Right lobe of liver (tissue), 6 donors: ENCODE measurements at regions not wholly inside any gene's neighbourhood (a gene's known extent, or its start where the extent isn't known, plus 50 kb on each side); places are given as distances from the start of the nearest gene placed in this dataset.
"Not testable (repeated sequence)": the region's sequence is repeated elsewhere in the genome, so short reads cannot be mapped to it uniquely, and the experiment has no call there.

Experiments used
- ATAC-seq, 4 donors: fragments of 200-7000 bp; cut with Tn5 transposase; one replicate each; pipeline ENCODE4 v1.9.1; 2020; ENCODE audit warnings: mild to moderate bottlenecking in 4 of 4, moderate library complexity in 4 of 4
- DNase-seq, 3 donors: peaks; one replicate each; pipeline ENCODE4 v3.0.0-alpha.2; 2020
- H3K27ac ChIP-seq, 3 donors: fragments of 200-600 bp; one replicate each; pipeline ENCODE4 v1.8.0; 2022
- H3K27me3 ChIP-seq, 2 donors: fragments of 200-600 bp; one replicate each; pipeline ENCODE4 v1.8.0; 2022
- H3K36me3 ChIP-seq, 4 donors: fragments of 200-600 bp; sonication (generic) in 1 of 4; one replicate each; pipeline versions ENCODE4 v1.5.1 to v1.8.0; 2017 to 2022; ENCODE audit warnings: control low read depth in 1 of 4
- H3K4me1 ChIP-seq, 4 donors: fragments of 200-600 bp; sonication (generic) in 1 of 4; one replicate each; pipeline versions ENCODE4 v1.5.1 to v1.8.0; 2017 to 2022; ENCODE audit warnings: control low read depth in 1 of 4
- H3K4me3 ChIP-seq, 3 donors: fragments of 200-600 bp; one replicate each; pipeline ENCODE4 v1.8.0; 2022
- H3K9me3 ChIP-seq, 4 donors: fragments of 200-600 bp; sonication (generic) in 1 of 4; one replicate each; pipeline versions ENCODE4 v1.5.1 to v1.8.0; 2017 to 2022; ENCODE audit warnings: control low read depth in 1 of 4
- POLR2A ChIP-seq: fragments of 450-650 bp; IDR thresholded peaks from one replicate; pipeline ENCODE4 v1.6.1; 2017; ENCODE audit warnings: antibody characterized with exemption, mild to moderate bottlenecking
- WGBS: methylation state at CpG from one replicate; pipeline ENCODE4 v1.1.6; 2018; ENCODE audit warnings: low coverage, low lambda C conversion rate; ENCODE audit not compliant: insufficient coverage; ENCODE audit errors: missing lambda C conversion rate; 5-methylcytosine and 5-hydroxymethylcytosine counted together
- intact Hi-C, 2 donors: fragments of 100-400 bp; cut with DNase I; formaldehyde crosslinking; loops; one replicate each; pipeline versions ENCODE4 v1.11.2 to v1.14.1; 2022
- TF ChIP-seq, protein P1 (sequence below), 4 donors: fragments of 200-600 bp in 3 of 4; fragments of 450-650 bp in 1 of 4; IDR thresholded peaks; one replicate each; pipeline versions ENCODE4 v1.5.1 to v1.8.0; 2016 to 2022; ENCODE audit warnings: antibody characterized with exemption in 4 of 4, mild to moderate bottlenecking in 2 of 4
- donor health status: DM: no; HTN: yes; CAD: no.
- donor health status: DM: no; HTN: no; CAD: no.
- donor health status: DM: no; HTN: no; CAD: no.
- donor health status: DM: no; HTN: yes; CAD: no.
- donor health status: DM: no; HTN: yes; CAD: no.

DNA sequence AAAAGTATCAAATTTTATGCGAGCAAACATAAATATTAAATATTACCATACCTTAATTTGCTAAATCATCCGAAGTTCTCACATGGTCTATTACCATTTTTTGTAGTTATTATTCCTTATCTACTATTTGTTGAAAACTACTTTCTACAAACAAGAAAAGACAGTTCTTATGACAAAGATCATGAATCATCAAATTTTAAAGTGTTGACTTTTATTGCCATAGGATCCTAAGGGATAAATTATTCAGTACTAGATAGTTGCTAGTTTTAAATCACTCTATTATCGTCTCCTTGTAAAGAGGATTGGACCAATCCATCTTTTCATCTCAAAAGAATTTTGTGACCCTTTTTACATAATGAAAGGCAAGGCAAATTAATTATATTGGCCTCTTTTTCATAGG, 523.6 kb upstream of the TMEFF2 start:
- DNase-seq (no peak), ATAC-seq (no peak)
- H3K4me3 ChIP-seq, result no peak overlapping the region
- WGBS, result 68% methylated on average over 3 of the region's 3 CpGs
- H3K4me1 ChIP-seq, result no peaks in the 10 kb centered on the region
- intact Hi-C loops, result no loop called here
- H3K36me3 ChIP-seq, result no peaks in the 10 kb centered on the region
- no peaks in the 10 kb centered on the region for H3K27me3 ChIP-seq
- TF ChIP-seq, protein P1, sequence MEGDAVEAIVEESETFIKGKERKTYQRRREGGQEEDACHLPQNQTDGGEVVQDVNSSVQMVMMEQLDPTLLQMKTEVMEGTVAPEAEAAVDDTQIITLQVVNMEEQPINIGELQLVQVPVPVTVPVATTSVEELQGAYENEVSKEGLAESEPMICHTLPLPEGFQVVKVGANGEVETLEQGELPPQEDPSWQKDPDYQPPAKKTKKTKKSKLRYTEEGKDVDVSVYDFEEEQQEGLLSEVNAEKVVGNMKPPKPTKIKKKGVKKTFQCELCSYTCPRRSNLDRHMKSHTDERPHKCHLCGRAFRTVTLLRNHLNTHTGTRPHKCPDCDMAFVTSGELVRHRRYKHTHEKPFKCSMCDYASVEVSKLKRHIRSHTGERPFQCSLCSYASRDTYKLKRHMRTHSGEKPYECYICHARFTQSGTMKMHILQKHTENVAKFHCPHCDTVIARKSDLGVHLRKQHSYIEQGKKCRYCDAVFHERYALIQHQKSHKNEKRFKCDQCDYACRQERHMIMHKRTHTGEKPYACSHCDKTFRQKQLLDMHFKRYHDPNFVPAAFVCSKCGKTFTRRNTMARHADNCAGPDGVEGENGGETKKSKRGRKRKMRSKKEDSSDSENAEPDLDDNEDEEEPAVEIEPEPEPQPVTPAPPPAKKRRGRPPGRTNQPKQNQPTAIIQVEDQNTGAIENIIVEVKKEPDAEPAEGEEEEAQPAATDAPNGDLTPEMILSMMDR (IDR thresholded peaks at IDR 0.05), result no peak
- no peak for TF ChIP-seq POLR2A
- H3K9me3 ChIP-seq, result no peaks in the 10 kb centered on the region
- no peak overlapping the region for H3K27ac ChIP-seq

DNA sequence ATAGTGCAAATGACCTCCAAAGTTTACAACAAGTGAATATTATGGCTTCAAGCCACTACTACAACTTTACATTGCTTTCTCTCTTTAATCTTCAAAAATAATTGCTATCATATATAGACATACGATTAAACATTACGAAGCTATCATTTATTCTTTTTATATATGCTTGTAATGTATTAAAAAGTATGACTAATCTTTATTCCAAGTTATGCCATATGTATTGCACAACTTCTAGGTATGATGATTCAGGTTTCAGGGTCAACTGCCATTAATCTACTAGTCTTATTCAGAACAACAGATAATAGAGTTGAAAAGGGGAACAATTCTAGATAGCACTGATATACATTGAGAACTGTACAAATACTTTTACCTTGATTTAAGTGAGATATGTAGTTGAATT, 506.2 kb upstream of the TMEFF2 start:
- H3K4me1 ChIP-seq, result no peaks in the 10 kb centered on the region
- no peaks in the 10 kb centered on the region for H3K27me3 ChIP-seq
- no peaks in the 10 kb centered on the region for H3K36me3 ChIP-seq
- no peak for DNase-seq
- intact Hi-C loops, result no loop called here
- no peak for TF ChIP-seq POLR2A
- TF ChIP-seq, protein P1 (IDR thresholded peaks at IDR 0.05), result no peak
- H3K27ac ChIP-seq, result no peak overlapping the region
- 15% methylated on average over 2 of the region's 2 CpGs for WGBS
- ATAC-seq, result no peak
- H3K4me3 ChIP-seq, result no peak overlapping the region
- H3K9me3 ChIP-seq, result no peaks in the 10 kb centered on the region

DNA sequence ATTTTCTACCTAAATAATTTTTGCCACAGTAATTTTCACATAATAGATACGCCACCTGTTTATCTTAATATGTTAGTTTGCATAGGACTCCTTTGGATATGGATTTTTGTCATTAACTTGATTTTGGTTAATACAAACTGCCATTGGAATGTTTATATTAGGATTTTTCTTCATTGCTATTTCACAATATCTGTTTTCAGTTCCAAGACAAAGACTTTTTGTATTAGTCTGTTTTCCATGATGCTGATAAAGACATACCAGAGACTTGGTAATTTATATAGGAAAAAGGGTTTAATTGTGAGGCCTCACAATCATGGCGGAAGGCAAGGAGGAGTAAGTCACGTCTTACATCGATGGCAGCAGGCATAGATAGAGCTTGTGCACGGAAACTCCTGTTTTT, 503.1 kb upstream of the TMEFF2 start:
- DNase-seq (no peak), ATAC-seq (no peak)
- intact Hi-C loops, result no loop called here
- Histone ChIP-seq H3K36me3 (no peaks in the 10 kb centered on the region), H3K9me3 (no peaks in the 10 kb centered on the region), H3K27ac (no peak overlapping the region), H3K4me3 (no peak overlapping the region), H3K4me1 (no peaks in the 10 kb centered on the region), H3K27me3 (no peaks in the 10 kb centered on the region)
- WGBS, result 56% methylated on average over 5 of the region's 5 CpGs
- TF ChIP-seq, protein P1 (IDR thresholded peaks at IDR 0.05), result no peak
- no peak for TF ChIP-seq POLR2A

DNA sequence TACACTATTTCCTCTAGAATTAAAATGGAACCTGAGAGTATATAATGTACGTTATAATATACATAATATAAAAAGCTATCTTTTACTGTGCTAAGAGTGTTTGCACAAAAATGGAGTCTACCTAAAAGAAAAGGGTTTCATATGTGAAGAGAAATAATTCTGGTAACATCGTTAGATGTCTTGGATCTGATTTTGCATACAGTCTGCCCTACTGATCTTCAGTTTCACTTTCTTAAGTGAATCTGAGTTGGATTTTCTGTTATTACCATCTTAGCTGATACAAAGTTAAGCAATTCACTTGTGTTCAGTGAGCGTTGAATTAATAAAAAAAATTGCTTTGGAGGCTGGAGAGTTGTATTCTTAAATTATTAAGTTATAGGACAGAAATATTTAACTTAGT, 502.1 kb upstream of the TMEFF2 start:
- WGBS, result 56% methylated on average over 3 of the region's 3 CpGs
- no peaks in the 10 kb centered on the region for H3K4me1 ChIP-seq
- intact Hi-C loops, result no loop called here
- H3K4me3 ChIP-seq, result no peak overlapping the region
- H3K9me3 ChIP-seq, result no peaks in the 10 kb centered on the region
- DNase-seq (no peak), ATAC-seq (no peak)
- no peak overlapping the region for H3K27ac ChIP-seq
- no peaks in the 10 kb centered on the region for H3K27me3 ChIP-seq
- no peak for TF ChIP-seq POLR2A
- TF ChIP-seq, protein P1 (IDR thresholded peaks at IDR 0.05), result no peak
- no peaks in the 10 kb centered on the region for H3K36me3 ChIP-seq

DNA sequence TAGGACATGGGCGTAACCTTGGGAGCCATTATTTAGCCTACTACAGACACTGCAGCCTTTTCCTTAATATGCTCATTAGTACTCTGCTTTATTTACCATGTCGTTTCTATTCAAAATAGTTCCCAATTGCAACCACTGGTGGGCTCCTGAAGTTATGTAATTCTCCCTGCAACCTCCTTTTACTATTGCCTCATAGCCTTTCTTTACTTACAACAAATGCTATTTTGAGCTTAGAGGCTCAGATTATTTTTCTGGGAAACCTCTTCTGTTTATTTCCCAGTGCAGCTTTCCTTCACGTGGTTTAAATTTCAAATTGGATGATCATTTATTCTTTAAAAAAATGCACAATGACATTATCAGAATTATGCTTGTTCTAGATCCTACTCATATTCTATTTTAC, 492.3 kb upstream of the TMEFF2 start:
- intact Hi-C loops, result no loop called here
- ATAC-seq, result no peak
- Histone ChIP-seq H3K36me3 (no peaks in the 10 kb centered on the region), H3K4me3 (no peak overlapping the region), H3K9me3 (no peaks in the 10 kb centered on the region), H3K27me3 (no peaks in the 10 kb centered on the region), H3K4me1 (no peaks in the 10 kb centered on the region), H3K27ac (no peak overlapping the region)
- no peak for DNase-seq
- WGBS, result 52% methylated on average over 3 of the region's 3 CpGs
- no peak for TF ChIP-seq POLR2A
- TF ChIP-seq, protein P1 (IDR thresholded peaks at IDR 0.05), result no peak

DNA sequence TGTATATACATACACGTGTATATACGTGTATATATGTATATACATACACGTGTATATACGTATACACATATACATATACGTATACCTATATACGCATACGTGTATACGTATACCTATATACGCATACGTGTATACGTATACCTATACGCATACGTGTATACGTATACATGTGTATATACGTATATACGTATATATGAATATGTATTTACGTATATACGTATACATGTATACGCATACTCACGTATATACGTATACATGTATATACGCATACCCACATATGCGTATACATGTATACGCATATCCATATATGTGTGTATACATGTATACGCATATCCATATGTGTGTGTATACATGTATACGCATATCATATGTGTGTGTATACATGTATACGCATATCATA, 487.8 kb upstream of the TMEFF2 start:
- intact Hi-C loops, H3K4me1 ChIP-seq, H3K9me3 ChIP-seq, H3K36me3 ChIP-seq, H3K27me3 ChIP-seq, H3K4me3 ChIP-seq, H3K27ac ChIP-seq, ATAC-seq, DNase-seq: not testable (repeated sequence)
- 91% methylated on average over 27 of the region's 27 CpGs for WGBS
